GM18867 (cell line): ENCODE measurements at regions not wholly inside any gene's neighbourhood (a gene's known extent, or its start where the extent isn't known, plus 50 kb on each side); places are given as distances from the start of the nearest gene placed in this dataset.
"Not testable (repeated sequence)": the region's sequence is repeated elsewhere in the genome, so short reads cannot be mapped to it uniquely, and the experiment has no call there.

ENCODE experiments used
- ATAC-seq: cut with Tn5 transposase; IDR thresholded peaks from one replicate; pipeline ENCODE4 v1.9.1; 2021; ENCODE audit warnings: mild to moderate bottlenecking, moderate library complexity; ENCODE audit not compliant: unreplicated experiment

DNA sequence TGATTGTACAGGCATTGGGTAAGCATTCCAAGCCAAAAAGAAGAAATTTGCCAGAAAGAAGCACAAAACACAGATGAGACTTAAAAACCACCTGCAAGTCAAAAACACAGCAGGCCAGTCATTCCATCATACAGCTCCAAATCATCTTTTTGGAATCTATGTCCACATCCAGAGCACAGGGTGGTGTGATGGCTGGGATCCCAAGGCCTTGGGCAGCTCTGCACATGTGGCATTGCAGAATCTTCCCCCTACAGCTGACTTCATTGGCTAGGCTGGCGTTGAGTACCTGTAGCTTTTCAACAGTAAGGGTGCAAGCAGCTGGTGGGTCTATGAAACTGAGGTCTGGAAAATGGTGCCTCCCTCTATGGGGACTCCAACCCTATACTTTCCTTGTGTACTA is 236.7 kb downstream of the CWH43 start:
- ATAC-seq: not testable (repeated sequence)

DNA sequence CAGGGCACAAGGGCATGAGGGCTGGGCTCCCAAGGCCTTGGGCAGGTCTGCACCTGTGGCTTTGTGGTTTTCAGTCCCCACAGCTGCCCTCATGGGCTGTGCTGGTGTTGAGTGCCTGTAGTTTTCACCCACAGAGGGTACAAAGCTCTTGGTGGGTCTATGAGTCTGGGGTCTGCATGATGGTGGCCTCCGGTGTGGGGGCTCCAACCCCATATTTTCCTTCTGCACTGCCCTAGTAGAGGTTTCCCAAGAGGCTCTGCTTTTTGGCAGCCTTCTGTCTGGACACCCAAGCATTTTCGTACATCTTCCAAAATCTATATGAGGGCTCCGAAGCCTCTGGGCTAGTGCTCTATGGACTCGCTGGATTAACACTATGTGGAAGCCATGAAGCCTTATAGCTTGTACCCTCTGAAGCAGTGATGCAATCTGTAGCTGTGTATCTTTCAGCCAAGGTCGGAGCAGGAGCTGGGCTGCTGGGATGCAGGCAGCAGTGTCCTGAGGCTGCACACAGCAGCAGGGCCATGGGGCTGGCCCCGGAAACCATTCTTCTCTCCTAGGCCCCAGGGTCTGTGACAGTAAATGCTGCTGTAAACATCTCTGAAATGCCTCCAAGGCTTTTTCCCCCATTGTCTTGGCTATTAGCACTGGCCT is 240.3 kb downstream of the CWH43 start:
- ATAC-seq: not testable (repeated sequence)

DNA sequence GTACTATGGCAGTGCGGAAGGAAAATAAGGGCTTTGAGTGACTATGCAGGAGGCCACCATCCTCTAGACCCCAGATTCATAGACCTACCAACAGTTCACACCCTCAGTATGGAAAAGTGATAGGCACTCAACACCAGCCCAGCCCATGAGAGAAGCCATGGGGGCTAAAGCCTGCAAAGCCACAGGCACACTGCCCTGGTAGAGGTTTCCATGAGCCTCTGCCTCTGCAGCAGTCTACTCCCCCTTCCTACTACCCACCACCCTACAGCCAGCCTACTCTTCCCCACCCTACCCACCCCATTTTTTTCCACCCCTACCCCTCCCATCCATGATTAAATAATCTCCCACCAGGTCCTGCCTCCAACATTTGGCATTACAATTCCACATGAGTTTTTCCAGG is 241.9 kb downstream of the CWH43 start:
- ATAC-seq: not testable (repeated sequence)

DNA sequence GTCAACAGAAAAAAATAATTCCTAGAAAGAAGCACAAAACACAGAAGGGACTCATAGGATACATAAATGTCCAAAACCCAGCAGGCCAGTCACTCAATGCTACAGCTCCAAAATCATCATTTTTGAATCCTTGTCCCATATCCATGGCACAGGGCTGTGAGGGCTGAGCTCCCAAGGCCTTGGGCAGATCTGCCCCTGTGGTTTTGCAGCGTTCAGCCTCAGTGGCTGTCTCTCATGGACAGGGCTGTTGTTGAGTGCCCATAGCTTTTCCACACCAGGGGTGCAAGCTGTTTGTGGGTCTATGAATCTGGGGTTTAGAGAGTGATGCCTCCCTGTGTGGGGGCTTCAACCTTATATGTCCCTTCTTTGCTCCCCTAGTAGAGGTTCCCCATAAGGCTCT is 243.2 kb downstream of the CWH43 start:
- not testable (repeated sequence) for ATAC-seq

DNA sequence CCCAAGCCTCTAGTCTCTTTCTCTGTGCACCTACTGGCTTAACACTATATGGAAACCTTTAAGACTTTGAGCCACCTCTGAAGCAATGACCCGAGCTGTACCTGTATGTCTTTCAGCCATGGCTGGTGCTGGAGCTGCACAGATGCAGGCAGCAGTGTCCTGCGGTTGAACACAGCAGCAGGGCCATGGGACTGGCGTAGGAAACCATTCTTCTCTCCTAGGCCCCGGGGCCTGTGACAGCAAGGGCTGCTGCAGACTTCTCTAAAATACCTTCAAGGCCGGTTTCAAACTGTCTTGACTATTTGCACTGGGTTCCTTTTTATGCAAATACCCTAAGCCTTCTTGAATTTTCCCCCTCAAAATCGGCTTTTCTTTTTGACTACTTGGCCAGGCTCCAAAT is 243.6 kb downstream of the CWH43 start:
- not testable (repeated sequence) for ATAC-seq

DNA sequence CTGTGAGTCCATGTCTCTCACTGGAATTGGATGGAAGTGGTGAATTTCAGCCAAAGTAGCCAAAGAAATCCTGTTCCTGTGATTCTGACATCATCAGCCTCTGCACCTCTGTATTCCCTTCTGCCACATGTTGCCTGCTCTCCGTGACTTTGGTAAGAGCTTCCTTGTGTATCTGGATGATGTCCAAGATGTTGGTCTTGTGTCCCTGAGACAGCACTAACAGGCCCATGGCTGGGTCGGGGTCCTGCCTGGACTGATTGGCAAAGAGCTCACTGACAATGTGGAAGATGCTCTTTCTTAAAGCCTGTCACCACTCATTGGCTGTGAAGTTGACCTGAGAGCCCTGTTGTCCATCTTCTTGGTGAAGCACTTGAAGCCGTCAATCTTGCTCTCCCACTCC is 247.3 kb downstream of the CWH43 start:
- ATAC-seq: not testable (repeated sequence)

DNA sequence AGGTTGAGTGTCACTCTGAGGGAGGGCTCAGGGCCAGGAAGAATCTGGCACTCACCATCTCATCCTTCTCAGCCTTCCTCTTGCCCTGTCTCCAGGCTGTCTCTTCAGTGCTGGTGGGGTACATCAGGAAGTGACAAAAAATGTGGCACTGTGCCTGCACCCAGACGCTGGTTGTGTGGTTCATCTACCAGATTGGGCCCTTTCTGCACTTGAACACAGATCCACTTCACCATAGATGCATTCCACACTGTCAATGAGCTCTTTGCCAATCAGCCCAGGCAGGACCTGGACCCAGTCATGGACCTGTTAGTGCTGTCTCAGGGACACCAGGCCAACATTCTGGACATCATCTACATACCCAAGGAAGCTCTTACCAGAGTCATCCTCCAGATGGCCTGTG is 247.7 kb downstream of the CWH43 start:
- not testable (repeated sequence) for ATAC-seq

DNA sequence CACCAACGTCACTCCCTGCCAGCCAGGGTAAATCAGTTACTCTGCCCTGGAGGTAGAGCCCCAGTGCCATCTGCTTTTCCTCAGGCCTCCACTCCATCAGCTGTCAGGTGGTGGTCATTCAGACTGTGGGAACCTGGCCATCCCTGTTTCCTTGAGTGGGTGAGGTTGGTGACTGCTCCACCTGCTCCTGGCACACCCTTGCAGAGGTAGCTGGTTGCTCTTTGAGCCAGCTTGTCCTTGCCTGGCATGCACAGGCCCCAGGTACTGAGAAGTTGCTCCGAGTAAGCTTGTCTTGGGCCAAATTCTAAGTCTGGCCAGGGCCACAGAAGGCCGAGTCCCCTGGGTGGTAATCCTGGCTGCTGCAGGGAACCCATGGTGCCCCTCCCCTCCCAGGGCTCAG is 248.3 kb downstream of the CWH43 start:
- ATAC-seq: not testable (repeated sequence)

DNA sequence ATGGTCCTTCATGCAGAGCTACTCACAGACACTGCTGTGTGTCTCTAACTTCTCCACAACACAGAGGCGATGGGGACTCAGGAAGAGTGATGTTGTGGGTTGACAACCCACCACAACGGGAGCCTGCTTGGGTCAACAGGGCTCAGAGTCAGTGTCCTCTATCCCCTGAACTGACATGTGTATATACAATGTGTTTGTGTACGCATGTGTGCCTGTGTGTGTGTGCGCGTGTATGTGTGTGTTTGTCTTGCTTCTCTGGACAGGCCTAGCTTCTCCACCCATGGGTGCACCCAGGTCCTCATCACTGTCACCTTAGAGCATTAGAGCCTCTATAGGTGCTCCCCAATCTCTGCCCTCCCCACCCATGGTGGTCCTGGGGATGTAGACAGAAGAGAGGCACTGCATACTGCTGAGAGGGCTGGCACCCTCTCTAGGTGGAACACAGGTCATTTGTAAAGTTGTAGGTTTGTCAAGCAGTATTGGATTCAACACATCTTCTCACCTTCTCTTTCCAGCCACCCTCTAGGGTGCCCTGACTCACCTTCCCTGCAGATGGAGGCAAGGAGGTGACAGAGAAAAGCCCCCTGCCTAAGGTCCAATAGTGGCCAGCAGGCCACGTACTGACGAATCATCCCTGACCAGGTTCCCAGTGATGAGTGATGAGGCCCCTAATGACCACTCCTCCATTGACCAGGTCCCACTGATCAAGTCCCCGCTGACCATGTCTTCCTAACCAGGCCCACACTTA is 249.5 kb downstream of the CWH43 start:
- not testable (repeated sequence) for ATAC-seq

DNA sequence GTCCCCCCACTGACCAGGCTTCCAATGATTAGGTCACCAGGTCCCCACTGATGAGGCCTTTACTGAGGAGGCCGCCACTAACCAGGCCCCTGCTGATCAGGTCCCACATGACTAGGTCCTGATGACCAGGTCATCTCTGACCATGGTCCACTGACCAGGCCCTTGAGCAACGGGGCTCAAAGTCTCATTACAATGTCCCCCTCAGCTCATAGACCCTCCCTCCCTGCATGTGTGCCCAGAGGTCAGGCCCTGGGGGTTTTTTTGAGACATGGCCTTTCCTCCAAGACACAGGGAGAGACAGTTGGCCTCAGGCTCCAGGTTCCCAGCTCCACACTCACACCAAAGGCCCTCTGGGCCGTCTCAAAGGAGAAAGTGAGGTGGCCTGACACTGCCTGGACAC is 250.4 kb downstream of the CWH43 start:
- ATAC-seq: not testable (repeated sequence)

DNA sequence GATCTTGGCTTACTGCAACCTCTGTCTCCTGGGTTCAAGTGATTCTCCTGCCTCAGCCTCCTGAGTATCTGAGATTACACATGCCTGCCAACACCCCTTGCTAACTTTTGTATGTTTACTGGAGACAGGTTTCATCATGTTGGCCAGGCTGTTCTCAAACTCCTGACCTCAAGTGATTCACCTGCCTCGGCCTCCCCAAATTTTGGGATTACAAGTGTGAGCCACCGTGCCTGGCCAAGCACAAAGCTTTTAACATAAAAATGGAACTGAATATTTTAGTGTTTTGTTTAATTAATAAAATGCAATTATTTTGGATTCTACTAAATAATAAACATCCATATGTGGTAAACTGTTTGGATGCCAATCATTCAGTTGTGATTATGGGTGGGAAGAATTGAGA is 255.2 kb downstream of the CWH43 start:
- not testable (repeated sequence) for ATAC-seq

DNA sequence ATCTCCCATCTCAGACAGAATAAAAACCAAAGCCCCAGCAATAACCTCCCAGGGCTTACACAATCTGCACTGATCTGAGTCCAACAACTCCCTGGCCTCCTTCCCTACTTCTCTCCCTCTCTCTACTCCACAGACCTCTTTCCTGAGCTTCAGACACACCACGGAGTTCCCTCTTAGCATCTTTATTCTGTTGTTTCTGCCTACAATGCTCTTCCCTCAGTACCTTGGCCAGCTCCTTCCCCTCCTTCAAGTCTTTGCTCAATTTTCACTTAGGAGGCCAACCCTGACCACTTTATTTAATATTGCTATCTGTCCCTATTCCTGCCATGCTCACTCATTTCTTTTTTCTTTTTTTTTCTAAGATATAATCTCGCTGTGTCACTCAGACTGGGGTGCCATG is 276.7 kb downstream of the CWH43 start:
- ATAC-seq: not testable (repeated sequence)

DNA sequence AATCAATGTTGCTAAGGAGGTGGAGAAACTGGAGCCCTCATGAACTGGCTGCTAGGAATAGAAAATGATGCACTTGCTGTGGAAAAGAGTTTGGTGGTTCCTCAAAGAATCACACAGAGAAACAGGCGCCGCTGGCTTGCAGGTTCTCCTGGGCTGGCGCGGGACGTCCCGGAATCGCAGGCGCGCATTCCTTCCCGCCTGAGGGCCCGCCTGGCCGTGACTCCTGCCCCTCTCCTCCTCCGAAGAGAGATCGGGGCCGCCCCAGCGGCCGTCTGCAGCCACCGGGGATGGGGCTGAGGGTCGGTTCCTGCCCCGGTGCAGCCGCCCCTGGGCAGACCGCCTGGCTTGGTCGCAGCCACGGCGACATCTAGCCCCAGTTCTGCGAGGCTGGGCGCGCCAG is 284.4 kb downstream of the CWH43 start:
- not testable (repeated sequence) for ATAC-seq

DNA sequence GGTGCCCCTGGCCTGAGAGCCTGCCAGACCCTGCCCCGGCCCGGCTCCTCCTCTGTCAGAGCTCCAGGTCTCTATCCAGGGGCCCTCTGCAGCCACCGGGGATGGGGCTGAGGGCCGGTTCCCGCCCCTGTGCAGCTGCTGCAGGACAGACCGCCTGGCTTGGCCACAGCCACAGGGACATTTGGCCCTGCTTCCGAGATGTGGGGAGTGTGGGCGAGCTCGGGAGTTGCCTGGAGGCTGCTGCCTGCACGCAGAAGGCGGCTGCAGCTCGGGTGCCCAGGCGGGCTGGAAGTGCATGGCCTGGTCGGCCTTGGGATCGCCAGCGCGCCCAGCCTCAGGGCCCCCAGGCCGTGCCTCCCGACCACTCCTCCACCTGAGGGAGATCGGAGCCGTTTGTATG is 284.8 kb downstream of the CWH43 start:
- ATAC-seq: not testable (repeated sequence)

DNA sequence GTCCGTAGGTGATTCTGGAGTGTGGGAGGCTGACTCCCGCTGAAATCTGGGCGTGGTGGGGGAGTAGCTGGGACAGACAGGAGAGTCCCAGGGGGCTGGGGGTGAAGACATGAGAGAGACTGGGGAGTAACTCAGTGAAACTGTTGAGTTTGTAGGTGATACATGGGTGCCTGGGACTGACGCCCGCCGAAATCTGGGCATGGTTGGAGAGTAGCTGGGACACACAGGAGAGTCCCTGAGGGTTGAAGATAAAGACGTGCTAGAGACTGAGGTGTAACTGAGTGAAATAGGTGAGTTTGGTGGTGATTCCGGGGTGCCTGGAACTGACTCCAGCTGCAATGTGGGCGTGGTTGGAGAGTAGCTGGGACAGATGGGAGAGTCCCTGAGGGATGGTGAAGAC is 299.8 kb downstream of the CWH43 start:
- not testable (repeated sequence) for ATAC-seq

DNA sequence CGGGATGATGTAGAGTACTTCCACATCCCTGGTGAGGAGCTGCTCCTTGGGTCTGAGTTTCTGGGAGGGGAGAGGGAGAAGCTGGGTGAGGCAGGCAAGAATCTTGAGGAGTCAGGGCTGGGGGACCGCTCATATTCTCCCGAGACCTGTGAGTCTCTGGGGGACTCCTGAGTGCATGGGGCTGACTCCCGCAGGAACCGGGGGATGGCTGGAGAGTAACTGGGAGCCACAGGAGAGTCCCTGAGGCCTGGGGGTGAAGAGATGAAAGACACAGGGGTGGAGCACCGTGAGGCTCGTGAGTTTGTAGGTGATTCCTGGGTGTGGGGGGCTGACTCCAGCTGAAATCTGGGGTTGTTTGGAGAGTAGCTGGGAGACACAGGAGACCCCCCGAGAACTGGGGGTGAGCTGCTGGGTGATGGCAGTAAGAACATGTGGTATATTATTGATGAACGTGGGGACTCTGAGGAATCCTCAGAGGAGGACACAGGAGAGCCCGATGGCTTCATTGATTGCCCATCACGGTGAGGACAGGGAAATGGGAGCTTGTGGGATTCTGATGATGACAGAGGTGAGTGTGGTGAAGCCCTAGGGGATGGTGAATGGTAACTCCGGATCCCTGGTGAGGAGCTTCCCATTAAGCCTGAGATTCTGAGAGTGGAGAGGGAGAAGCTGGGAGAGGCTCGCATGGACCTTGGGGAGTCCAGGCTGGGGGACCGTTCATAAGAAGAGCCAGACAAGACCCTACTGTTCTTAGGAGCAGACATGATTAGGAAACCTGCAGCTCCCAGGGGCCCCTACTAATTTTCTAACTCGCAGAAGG is 301.1 kb downstream of the CWH43 start:
- ATAC-seq: not testable (repeated sequence)

DNA sequence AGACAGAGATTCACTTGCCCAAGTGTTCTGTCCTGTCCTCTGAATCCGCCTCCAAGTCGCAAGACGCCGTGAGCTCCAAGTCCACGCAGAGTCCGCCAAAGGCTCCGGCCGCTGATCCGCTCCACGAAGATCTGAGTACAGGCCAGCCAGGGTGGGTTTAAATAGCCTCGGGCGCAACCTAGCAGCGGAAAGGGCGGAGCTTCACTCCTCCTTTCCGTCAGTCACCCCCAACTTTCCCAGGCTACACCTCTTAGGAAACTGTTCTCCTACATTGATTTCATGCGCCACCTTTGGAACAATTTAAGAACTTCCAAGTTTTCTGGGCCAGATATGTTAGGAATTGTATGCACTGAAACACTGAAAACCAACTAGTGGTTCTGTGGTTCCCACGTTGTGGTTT is 301.8 kb downstream of the CWH43 start:
- not testable (repeated sequence) for ATAC-seq

DNA sequence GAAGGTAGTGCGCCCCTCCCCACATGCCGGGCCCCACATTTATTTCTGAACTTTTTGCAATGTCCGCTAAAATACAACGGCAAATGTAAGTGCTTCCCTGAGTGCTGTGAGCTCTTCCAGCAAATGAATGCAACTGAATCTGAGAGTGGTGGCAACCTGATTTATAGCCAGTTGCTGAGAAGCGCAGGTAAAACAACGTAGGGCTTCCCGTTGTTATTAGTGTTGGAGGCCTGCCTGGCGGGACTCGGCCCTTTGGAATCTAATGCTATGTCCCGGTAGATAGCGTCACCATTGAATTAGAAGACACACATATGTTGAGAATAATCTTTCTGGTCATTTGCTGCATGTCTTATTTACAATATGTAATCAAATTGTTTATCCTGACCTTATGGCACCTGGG is 302.7 kb downstream of the CWH43 start:
- not testable (repeated sequence) for ATAC-seq

DNA sequence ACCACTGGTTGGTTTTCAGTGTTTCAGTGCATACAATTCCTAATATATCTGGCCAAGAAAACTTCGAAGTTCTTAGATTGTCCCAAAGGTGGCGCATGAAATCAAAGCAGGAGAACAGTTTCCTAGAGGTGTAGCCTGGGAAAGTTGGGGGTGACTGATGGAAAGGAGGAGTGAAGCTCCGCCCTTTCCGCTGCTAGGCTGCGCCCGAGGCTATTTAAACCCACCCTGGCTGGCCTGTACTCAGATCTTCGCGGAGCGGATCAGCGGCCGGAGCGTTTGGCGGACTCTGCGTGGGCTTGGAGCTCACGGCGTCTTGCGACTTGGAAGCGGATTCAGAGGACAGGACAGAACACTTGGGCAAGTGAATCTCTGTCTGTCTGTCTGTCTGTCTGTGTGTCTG is 328.7 kb downstream of the CWH43 start:
- not testable (repeated sequence) for ATAC-seq

DNA sequence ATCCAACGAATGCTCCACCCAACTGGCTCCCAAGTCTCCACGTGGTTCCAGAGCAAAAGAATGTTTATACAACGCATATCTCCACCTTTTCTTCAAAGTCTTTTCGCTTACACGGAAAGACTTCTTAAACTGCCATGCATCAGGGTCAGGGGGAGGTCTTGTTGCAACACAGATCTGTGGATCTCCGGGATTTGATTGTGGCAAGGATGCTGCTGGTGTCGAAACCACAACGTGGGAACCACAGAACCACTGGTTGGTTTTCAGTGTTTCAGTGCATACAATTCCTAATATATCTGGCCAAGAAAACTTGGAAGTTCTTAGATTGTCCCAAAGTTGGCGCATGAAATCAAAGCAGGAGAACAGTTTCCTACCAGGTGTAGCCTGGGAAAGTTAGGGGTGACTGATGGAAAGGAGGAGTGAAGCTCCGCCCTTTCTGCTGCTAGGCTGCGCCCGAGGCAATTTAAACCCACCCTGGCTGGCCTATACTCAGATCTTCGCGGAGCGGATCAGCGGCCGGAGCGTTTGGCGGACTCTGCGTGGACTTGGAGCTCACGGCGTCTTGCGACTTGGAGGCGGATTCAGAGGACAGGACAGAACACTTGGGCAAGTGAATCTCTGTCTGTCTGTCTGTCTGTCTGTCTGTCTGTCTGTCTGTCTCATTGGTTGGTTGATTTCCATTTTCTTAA is 334.8 kb downstream of the CWH43 start:
- ATAC-seq: not testable (repeated sequence)
